Activated T-helper 1 cell treated with anti-CD3 and anti-CD28 coated beads, Interleukin-12 subunit alpha, Interleukin-12 subunit beta, Interleukin-2, Interleukin-4 antibody, amounts not matched to agents 30 ng/mL and 10 ng/mL and 1 ng/mL, durations not matched to agents 14 hours and 24 hours and 36 hours (primary cell): ENCODE measurements at regions not wholly inside any gene's neighbourhood (a gene's known extent, or its start where the extent isn't known, plus 50 kb on each side); places are given as distances from the start of the nearest gene placed in this dataset.
"Not testable (repeated sequence)": the region's sequence is repeated elsewhere in the genome, so short reads cannot be mapped to it uniquely, and the experiment has no call there.

Source experiments
- DNase-seq: peaks from one replicate; pipeline ENCODE4 v3.0.0; 2021; ENCODE audit warnings: low spot score
- H3K27ac Mint-ChIP-seq: one replicate; pipeline ENCODE4 v1.8.0; 2021; ENCODE audit warnings: mild to moderate bottlenecking, mixed read lengths
- H3K27me3 Mint-ChIP-seq: one replicate; pipeline ENCODE4 v1.8.0; 2022; ENCODE audit warnings: mild to moderate bottlenecking, moderate library complexity, mixed read lengths; ENCODE audit not compliant: insufficient read depth
- H3K36me3 Mint-ChIP-seq: one replicate; pipeline ENCODE4 v1.8.0; 2021; ENCODE audit warnings: low read depth, mixed read lengths
- H3K4me1 Mint-ChIP-seq: one replicate; pipeline ENCODE4 v1.8.0; 2021; ENCODE audit warnings: low read depth, mixed read lengths
- H3K4me3 Mint-ChIP-seq: one replicate; pipeline ENCODE4 v1.8.0; 2021; ENCODE audit warnings: mild to moderate bottlenecking, moderate library complexity, mixed read lengths
- H3K9me3 Mint-ChIP-seq: one replicate; pipeline ENCODE4 v1.8.0; 2021; ENCODE audit warnings: mixed read lengths
- intact Hi-C: fragments of 100-400 bp; cut with micrococcal nuclease; formaldehyde crosslinking; loops from one replicate; pipeline ENCODE4 v1.15.1; 2024

DNA sequence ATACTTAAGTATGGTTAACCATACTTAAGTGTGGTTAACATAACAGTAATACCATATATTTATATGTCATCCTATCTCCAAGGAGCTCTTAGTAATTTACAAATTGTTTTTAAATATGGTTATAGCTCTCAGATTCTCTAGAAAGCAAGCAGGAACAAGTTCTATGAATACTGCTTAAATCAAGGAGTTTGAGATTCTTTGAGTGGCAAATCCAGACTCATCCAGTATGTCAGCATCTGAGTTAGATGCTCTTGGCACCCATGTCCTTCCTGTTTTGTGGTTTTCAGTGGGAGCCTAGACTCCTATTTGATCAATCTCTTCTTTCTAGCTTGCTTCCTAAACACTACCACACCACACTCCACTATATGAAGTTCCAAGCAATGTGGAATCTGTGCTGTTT is 114.7 kb upstream of the GDNF start:
- Mint-ChIP-seq H3K27ac (no peak overlapping the region), H3K36me3 (no peaks in the 10 kb centered on the region), H3K27me3 (no peaks in the 10 kb centered on the region), H3K4me3 (no peak overlapping the region), H3K4me1 (no peaks in the 10 kb centered on the region), H3K9me3 (peaks cover 15% of the 10 kb centered on the region)
- intact Hi-C loops: no loop called here
- DNase-seq: no peak

GRCh38 chr5:37951946-37952721 is 112.3 kb upstream of the GDNF start:
- H3K27me3 Mint-ChIP-seq: no peaks in the 10 kb centered on the region
- H3K4me1 Mint-ChIP-seq: no peaks in the 10 kb centered on the region
- intact Hi-C loops: no loop called here
- H3K4me3 Mint-ChIP-seq: no peak overlapping the region
- no peaks in the 10 kb centered on the region for H3K9me3 Mint-ChIP-seq
- no peak overlapping the region for H3K27ac Mint-ChIP-seq
- H3K36me3 Mint-ChIP-seq: no peaks in the 10 kb centered on the region
- no peak for DNase-seq

GRCh38 chr5:37950436-37950835 is 110.6 kb upstream of the GDNF start:
- Mint-ChIP-seq H3K36me3 (no peaks in the 10 kb centered on the region), H3K4me1 (no peaks in the 10 kb centered on the region), H3K27ac (no peak overlapping the region), H3K9me3 (no peaks in the 10 kb centered on the region), H3K27me3 (no peaks in the 10 kb centered on the region), H3K4me3 (no peak overlapping the region)
- intact Hi-C loops: no loop called here
- DNase-seq: no peak

DNA sequence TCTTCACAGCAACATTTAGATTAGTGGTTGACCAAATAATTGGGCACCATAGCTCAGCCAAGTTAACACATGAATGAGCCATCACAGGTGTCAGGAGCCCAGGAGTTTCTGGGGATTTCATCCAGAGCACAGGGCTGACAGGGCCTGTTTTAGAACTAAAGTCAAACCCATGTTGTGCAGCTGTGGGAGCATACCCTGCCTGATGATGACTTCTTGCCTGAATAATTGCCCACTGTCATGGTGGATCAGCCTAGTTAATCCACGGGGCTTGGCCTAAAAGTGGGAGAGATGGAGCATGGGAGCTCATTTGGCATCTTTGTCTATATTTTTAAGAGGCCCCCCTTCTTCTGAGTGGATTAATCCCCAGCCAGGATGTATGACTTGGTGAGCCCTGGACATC is 105.6 kb upstream of the GDNF start:
- no peak overlapping the region for H3K27ac Mint-ChIP-seq
- no peaks in the 10 kb centered on the region for H3K27me3 Mint-ChIP-seq
- DNase-seq: no peak
- intact Hi-C loops: no loop called here
- no peaks in the 10 kb centered on the region for H3K4me1 Mint-ChIP-seq
- no peaks in the 10 kb centered on the region for H3K9me3 Mint-ChIP-seq
- no peak overlapping the region for H3K4me3 Mint-ChIP-seq
- H3K36me3 Mint-ChIP-seq: no peaks in the 10 kb centered on the region

- H3K4me3 Mint-ChIP-seq, H3K4me1 Mint-ChIP-seq, DNase-seq, H3K27me3 Mint-ChIP-seq, H3K36me3 Mint-ChIP-seq, H3K27ac Mint-ChIP-seq, H3K9me3 Mint-ChIP-seq, intact Hi-C loops: not testable (repeated sequence)
Observed at GRCh38 chr5:37943136-37943535, 103.3 kb upstream of the GDNF start.

- Mint-ChIP-seq H3K9me3 (no peaks in the 10 kb centered on the region), H3K27me3 (no peaks in the 10 kb centered on the region), H3K4me1 (no peaks in the 10 kb centered on the region), H3K36me3 (no peaks in the 10 kb centered on the region), H3K27ac (no peak overlapping the region), H3K4me3 (no peak overlapping the region)
- no peak for DNase-seq
- intact Hi-C loops: no loop called here
Observed at GRCh38 chr5:37940931-37941623, 101.2 kb upstream of the GDNF start.

DNA sequence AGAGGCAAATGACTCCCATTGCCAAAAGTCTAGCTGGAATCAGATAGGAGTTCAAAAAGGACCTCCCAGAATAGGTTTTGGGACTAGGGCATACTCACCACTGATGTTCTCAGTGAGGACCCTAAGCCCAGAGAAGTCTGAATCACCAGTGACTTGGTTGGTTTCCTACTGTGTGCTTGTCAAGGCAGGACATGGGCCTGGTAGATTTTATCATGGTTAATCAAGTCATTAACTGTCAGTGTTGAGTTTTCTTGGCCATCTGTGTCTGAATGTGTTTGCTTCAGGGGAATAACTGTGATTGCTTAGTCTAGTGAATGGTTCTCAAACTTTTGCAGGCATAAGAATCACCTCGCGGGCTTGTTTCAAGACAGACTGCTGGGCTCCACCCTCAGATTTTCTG is 99.0 kb upstream of the GDNF start:
- H3K27ac Mint-ChIP-seq: no peak overlapping the region
- no peak for DNase-seq
- H3K4me3 Mint-ChIP-seq: no peak overlapping the region
- H3K4me1 Mint-ChIP-seq: no peaks in the 10 kb centered on the region
- H3K27me3 Mint-ChIP-seq: no peaks in the 10 kb centered on the region
- intact Hi-C loops: no loop called here
- H3K36me3 Mint-ChIP-seq: no peaks in the 10 kb centered on the region
- H3K9me3 Mint-ChIP-seq: no peaks in the 10 kb centered on the region

- H3K4me3 Mint-ChIP-seq: no peak overlapping the region
- H3K27me3 Mint-ChIP-seq: no peaks in the 10 kb centered on the region
- H3K27ac Mint-ChIP-seq: no peak overlapping the region
- no peaks in the 10 kb centered on the region for H3K4me1 Mint-ChIP-seq
- no peaks in the 10 kb centered on the region for H3K36me3 Mint-ChIP-seq
- intact Hi-C loops: no loop called here
- DNase-seq: no peak
- H3K9me3 Mint-ChIP-seq: no peaks in the 10 kb centered on the region
Observed at GRCh38 chr5:37938076-37938852, 98.4 kb upstream of the GDNF start.

- Mint-ChIP-seq H3K4me3 (no peak overlapping the region), H3K27me3 (no peaks in the 10 kb centered on the region), H3K36me3 (no peaks in the 10 kb centered on the region), H3K9me3 (no peaks in the 10 kb centered on the region), H3K4me1 (no peaks in the 10 kb centered on the region), H3K27ac (no peak overlapping the region)
- DNase-seq: no peak
- intact Hi-C loops: no loop called here
Observed at GRCh38 chr5:37936091-37936490, 96.2 kb upstream of the GDNF start.

- Mint-ChIP-seq H3K4me3 (no peak overlapping the region), H3K9me3 (no peaks in the 10 kb centered on the region), H3K4me1 (no peaks in the 10 kb centered on the region), H3K27ac (no peak overlapping the region), H3K27me3 (no peaks in the 10 kb centered on the region), H3K36me3 (no peaks in the 10 kb centered on the region)
- intact Hi-C loops: no loop called here
- no peak for DNase-seq
Observed at GRCh38 chr5:37933576-37933975, 93.7 kb upstream of the GDNF start.

GRCh38 chr5:37932450-37932849 is 92.6 kb upstream of the GDNF start:
- no peak for DNase-seq
- intact Hi-C loops: no loop called here
- Mint-ChIP-seq H3K27ac (no peak overlapping the region), H3K4me1 (no peaks in the 10 kb centered on the region), H3K9me3 (no peaks in the 10 kb centered on the region), H3K27me3 (no peaks in the 10 kb centered on the region), H3K4me3 (no peak overlapping the region), H3K36me3 (no peaks in the 10 kb centered on the region)

GRCh38 chr5:37931541-37931940 is 91.7 kb upstream of the GDNF start:
- intact Hi-C loops: no loop called here
- H3K9me3 Mint-ChIP-seq: no peaks in the 10 kb centered on the region

DNA sequence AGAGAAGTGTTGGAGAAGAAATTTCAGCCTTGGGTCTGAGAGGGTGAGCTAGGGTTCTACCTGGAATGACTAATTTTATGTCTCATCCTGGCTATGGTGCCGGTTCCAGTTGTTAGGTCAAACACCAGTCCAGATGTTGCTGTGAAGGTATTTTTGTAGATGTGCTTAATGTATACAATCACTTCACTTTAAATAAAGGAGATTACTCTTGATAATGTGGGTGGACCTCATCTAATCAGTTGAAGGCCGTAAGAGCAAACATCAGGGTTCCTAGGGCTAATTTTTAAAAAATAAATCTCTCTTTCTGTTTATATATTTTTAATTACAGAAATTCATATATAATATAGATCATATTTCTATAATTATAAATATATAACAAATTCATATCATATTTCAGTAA is 90.5 kb upstream of the GDNF start:
- DNase-seq: no peak

More at GRCh38 chr5:37931541-37931940, 91.7 kb upstream of the GDNF start:
- no peak for DNase-seq
- no peaks in the 10 kb centered on the region for H3K36me3 Mint-ChIP-seq
- no peak overlapping the region for H3K27ac Mint-ChIP-seq
- no peaks in the 10 kb centered on the region for H3K4me1 Mint-ChIP-seq
- H3K4me3 Mint-ChIP-seq: no peak overlapping the region
- H3K27me3 Mint-ChIP-seq: no peaks in the 10 kb centered on the region

More for the DNA sequence above, 90.5 kb upstream of the GDNF start:
- Mint-ChIP-seq H3K4me3 (no peak overlapping the region), H3K27ac (no peak overlapping the region), H3K27me3 (no peaks in the 10 kb centered on the region), H3K4me1 (no peaks in the 10 kb centered on the region), H3K9me3 (no peaks in the 10 kb centered on the region), H3K36me3 (no peaks in the 10 kb centered on the region)
- intact Hi-C loops: no loop called here
